Activated T-cell treated with anti-CD3 and anti-CD28 coated beads, Interleukin-2, amount 50 U/mL, for 72 hours (primary cell): ENCODE measurements at regions not wholly inside any gene's neighbourhood (a gene's known extent, or its start where the extent isn't known, plus 50 kb on each side); places are given as distances from the start of the nearest gene placed in this dataset.

Experiments used
- ATAC-seq, 2 donors: fragments of 150-1000 bp; cut with Tn5 transposase; replicated peaks in 1 of 2; 2 replicates each; pipeline ENCODE4 v1.10.0; 2021; ENCODE audit warnings: moderate library complexity in 2 of 2, mild to moderate bottlenecking in 1 of 2
- DNase-seq, 2 donors: peaks; one replicate each; pipeline ENCODE4 v3.0.0; 2021 to 2022; ENCODE audit warnings: mixed read lengths in 1 of 2
- H3K27ac Mint-ChIP-seq: one replicate; pipeline ENCODE4 v1.8.0; 2022; ENCODE audit warnings: mild to moderate bottlenecking, moderate library complexity, mixed read lengths
- H3K27me3 Mint-ChIP-seq: one replicate; pipeline ENCODE4 v1.8.0; 2022; ENCODE audit warnings: low read depth, mixed read lengths
- H3K36me3 Mint-ChIP-seq, 2 donors: one replicate each; pipeline ENCODE4 v1.8.0; 2022; ENCODE audit warnings: mixed read lengths in 2 of 2, mild to moderate bottlenecking in 1 of 2; ENCODE audit not compliant: insufficient read depth in 2 of 2
- H3K4me1 Mint-ChIP-seq: one replicate; pipeline ENCODE4 v1.8.0; 2022; ENCODE audit warnings: low read depth, mixed read lengths
- H3K4me3 Mint-ChIP-seq, 2 donors: one replicate each; pipeline ENCODE4 v1.8.0; 2022; ENCODE audit warnings: mild to moderate bottlenecking in 2 of 2, mixed read lengths in 2 of 2, moderate library complexity in 2 of 2
- H3K9me3 Mint-ChIP-seq, 2 donors: one replicate each; pipeline ENCODE4 v1.8.0; 2022; ENCODE audit warnings: mixed read lengths in 2 of 2

DNA sequence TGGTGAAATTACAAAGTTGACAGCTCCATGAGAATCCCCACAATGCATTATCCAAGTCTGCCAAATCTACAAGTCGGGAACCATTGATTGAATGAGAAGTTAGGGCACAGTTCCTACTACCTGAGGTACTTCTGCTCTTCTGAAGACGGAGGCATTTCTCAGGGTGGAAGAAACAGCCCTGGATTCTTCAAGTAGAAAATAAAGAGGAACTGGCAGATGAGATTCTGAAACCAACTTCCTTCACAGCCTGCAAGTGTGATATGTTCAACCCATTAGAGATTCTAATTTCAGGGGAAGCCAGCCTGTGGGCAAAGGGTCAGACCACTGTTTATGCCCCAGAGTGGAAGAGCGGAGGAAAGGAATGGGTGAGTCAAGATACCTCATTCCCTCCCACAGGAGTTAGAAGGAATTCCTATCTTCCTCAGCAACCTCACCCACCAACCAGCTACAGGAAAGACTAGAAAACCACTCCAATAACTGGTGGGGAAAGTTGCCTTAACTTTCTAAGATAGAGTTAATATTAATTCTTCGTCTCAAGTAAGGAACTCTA is 50.5 kb upstream of the BMPER start:
- no peak for ATAC-seq

More for the DNA sequence above, 50.5 kb upstream of the BMPER start:
- no peak overlapping the region for H3K4me3 Mint-ChIP-seq
- H3K9me3 Mint-ChIP-seq = no peaks in the 10 kb centered on the region
- H3K27ac Mint-ChIP-seq = no peak overlapping the region
- no peak for DNase-seq
- H3K27me3 Mint-ChIP-seq = peaks cover 15% of the 10 kb centered on the region
- H3K4me1 Mint-ChIP-seq = no peaks in the 10 kb centered on the region
- H3K36me3 Mint-ChIP-seq = no peaks in the 10 kb centered on the region
